ENCODE measurements at regions not wholly inside any gene's neighbourhood (a gene's known extent, or its start where the extent isn't known, plus 50 kb on each side); places are given as distances from the start of the nearest gene placed in this dataset.

DNA sequence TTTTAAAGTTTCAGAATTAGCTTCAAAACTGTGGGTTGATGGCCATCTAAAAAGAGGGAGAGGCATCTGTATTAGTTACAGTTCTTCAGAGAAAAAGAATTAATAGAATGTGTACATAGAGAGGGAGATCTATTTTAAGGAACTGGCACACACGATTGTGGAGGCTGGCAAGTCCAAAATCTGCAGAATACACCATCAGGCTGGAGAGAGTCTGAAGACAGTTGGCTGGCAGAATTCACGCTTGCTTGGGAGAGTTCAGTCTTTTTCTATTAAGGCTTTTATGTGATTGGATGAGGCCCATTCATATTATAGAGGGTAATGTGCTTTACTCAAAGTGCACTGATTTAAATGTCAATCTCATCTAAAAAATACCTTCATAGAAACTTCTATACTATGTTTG is 135.1 kb upstream of the SORCS1 start:
- TF ChIP-seq, protein P1, sequence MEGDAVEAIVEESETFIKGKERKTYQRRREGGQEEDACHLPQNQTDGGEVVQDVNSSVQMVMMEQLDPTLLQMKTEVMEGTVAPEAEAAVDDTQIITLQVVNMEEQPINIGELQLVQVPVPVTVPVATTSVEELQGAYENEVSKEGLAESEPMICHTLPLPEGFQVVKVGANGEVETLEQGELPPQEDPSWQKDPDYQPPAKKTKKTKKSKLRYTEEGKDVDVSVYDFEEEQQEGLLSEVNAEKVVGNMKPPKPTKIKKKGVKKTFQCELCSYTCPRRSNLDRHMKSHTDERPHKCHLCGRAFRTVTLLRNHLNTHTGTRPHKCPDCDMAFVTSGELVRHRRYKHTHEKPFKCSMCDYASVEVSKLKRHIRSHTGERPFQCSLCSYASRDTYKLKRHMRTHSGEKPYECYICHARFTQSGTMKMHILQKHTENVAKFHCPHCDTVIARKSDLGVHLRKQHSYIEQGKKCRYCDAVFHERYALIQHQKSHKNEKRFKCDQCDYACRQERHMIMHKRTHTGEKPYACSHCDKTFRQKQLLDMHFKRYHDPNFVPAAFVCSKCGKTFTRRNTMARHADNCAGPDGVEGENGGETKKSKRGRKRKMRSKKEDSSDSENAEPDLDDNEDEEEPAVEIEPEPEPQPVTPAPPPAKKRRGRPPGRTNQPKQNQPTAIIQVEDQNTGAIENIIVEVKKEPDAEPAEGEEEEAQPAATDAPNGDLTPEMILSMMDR (IDR thresholded peaks at IDR 0.05; ENCODE audit: unreplicated experiment), result no peak
- no peaks in the 10 kb centered on the region for H3K36me3 Mint-ChIP-seq (ENCODE audit: low read depth, unreplicated experiment)
- no peak overlapping the region for H3K4me3 Mint-ChIP-seq (ENCODE audit: unreplicated experiment)
- peaks cover 4% of the 10 kb centered on the region for H3K27me3 Mint-ChIP-seq (ENCODE audit: unreplicated experiment)
- H3K9me3 Mint-ChIP-seq (ENCODE audit: unreplicated experiment), result no peaks in the 10 kb centered on the region
- H3K4me1 Mint-ChIP-seq (ENCODE audit: unreplicated experiment), result no peaks in the 10 kb centered on the region
- no peak overlapping the region for H3K27ac Mint-ChIP-seq (ENCODE audit: unreplicated experiment)
- no peak for DNase-seq (ENCODE audit: low spot score)

DNA sequence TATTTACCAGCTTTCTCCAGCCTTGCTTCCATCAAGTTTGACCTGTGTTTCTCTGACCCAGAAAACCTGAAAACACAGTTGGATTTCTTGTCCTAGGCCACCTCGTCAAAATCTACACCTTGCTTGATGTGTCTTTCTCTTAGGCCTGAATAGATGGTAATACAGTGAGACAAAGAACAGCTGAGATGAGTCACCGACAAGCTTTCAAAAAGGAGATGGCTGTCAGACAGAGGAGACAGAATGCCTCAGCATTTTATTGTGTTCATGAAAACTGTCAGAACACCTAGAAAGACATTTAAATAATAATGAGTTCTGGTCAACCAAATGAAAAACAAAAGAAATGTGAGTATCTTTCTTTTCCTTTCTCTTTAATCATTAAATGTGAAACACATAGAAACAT is 119.7 kb upstream of the SORCS1 start:
- TF ChIP-seq, protein P1 (IDR thresholded peaks at IDR 0.05; ENCODE audit: unreplicated experiment), result no peak
- H3K4me1 Mint-ChIP-seq (ENCODE audit: unreplicated experiment), result no peaks in the 10 kb centered on the region
- H3K36me3 Mint-ChIP-seq (ENCODE audit: low read depth, unreplicated experiment), result no peaks in the 10 kb centered on the region
- no peak overlapping the region for H3K4me3 Mint-ChIP-seq (ENCODE audit: unreplicated experiment)
- peaks cover 2% of the 10 kb centered on the region for H3K27me3 Mint-ChIP-seq (ENCODE audit: unreplicated experiment)
- no peak for DNase-seq (ENCODE audit: low spot score)
- H3K27ac Mint-ChIP-seq (ENCODE audit: unreplicated experiment), result no peak overlapping the region
- no peaks in the 10 kb centered on the region for H3K9me3 Mint-ChIP-seq (ENCODE audit: unreplicated experiment)

DNA sequence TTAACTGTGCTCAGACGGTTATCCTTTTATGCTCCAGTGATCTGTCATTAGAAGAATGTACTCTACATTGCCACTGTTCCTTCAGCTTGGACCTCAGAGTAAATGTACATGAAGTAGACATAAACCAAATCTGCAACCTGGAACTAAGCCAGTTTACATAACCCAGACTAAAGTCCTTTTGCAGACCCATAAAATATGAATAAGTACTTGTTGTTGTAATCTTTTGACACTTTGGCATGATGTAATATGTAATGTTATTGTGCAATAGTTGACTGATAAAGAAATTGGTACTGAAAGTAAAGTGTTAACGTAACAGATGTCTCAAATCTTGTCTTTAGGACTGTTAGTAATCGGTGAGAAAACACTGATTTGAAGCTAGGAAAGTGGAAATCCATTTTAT is 115.8 kb upstream of the SORCS1 start:
- Mint-ChIP-seq H3K4me1 (ENCODE audit: unreplicated experiment) (no peaks in the 10 kb centered on the region), H3K9me3 (ENCODE audit: unreplicated experiment) (no peaks in the 10 kb centered on the region), H3K27me3 (ENCODE audit: unreplicated experiment) (peaks cover 2% of the 10 kb centered on the region), H3K36me3 (ENCODE audit: low read depth, unreplicated experiment) (no peaks in the 10 kb centered on the region), H3K4me3 (ENCODE audit: unreplicated experiment) (no peak overlapping the region), H3K27ac (ENCODE audit: unreplicated experiment) (peak overlapping the region; percentile 45)
- TF ChIP-seq, protein P1 (IDR thresholded peaks at IDR 0.05; ENCODE audit: unreplicated experiment), result no peak
- DNase-seq (ENCODE audit: low spot score), result no peak

DNA sequence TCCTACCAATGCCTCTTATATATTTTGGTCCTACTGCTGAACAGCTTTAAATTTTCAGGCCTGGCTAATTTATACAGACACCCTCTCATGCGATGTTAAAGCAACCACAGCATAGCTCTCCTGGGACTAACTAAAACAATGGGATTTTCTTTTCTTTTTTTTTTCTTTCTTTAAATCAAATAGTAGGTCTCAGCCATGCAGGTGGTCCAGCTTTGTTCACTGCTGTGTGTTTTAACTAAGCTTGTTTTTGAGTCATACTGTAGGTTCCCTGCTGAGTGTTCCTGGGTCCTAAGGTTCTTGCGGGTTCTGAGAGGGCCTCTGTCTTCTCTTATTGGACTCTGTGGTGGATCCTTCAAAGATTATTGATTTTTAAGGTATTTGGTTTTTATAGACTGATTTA is 113.1 kb upstream of the SORCS1 start:
- no peak overlapping the region for H3K27ac Mint-ChIP-seq (ENCODE audit: unreplicated experiment)
- H3K9me3 Mint-ChIP-seq (ENCODE audit: unreplicated experiment), result no peaks in the 10 kb centered on the region
- H3K36me3 Mint-ChIP-seq (ENCODE audit: low read depth, unreplicated experiment), result no peaks in the 10 kb centered on the region
- TF ChIP-seq, protein P1 (IDR thresholded peaks at IDR 0.05; ENCODE audit: unreplicated experiment), result no peak
- no peak for DNase-seq (ENCODE audit: low spot score)
- no peaks in the 10 kb centered on the region for H3K27me3 Mint-ChIP-seq (ENCODE audit: unreplicated experiment)
- H3K4me1 Mint-ChIP-seq (ENCODE audit: unreplicated experiment), result peaks cover 4% of the 10 kb centered on the region
- no peak overlapping the region for H3K4me3 Mint-ChIP-seq (ENCODE audit: unreplicated experiment)

DNA sequence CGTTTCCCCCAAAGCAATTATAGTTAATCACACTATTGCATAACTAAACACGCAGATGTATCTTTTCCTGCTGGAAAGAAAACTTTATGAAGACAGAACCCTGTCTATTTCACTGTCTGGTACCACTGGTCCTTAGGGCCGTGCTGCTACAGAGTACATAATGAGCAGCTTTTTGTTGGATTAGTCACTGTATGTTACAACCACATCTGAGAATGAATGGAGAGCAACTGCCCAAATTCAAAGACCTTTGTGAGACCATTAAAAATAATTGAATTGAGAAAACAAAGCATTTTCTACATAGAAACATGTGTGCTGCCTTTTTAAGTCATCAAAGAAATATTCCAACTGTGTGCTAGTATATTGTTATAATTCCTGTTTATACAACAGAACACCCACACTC is 111.3 kb upstream of the SORCS1 start:
- H3K36me3 Mint-ChIP-seq (ENCODE audit: low read depth, unreplicated experiment), result no peaks in the 10 kb centered on the region
- no peak overlapping the region for H3K4me3 Mint-ChIP-seq (ENCODE audit: unreplicated experiment)
- H3K9me3 Mint-ChIP-seq (ENCODE audit: unreplicated experiment), result no peaks in the 10 kb centered on the region
- DNase-seq (ENCODE audit: low spot score), result no peak
- H3K27me3 Mint-ChIP-seq (ENCODE audit: unreplicated experiment), result no peaks in the 10 kb centered on the region
- no peak overlapping the region for H3K27ac Mint-ChIP-seq (ENCODE audit: unreplicated experiment)
- peaks cover 5% of the 10 kb centered on the region for H3K4me1 Mint-ChIP-seq (ENCODE audit: unreplicated experiment)
- TF ChIP-seq, protein P1 (IDR thresholded peaks at IDR 0.05; ENCODE audit: unreplicated experiment), result no peak

Measured in endothelial cell (in vitro differentiated cells).